ENCODE measurements at regions not wholly inside any gene's neighbourhood (a gene's known extent, or its start where the extent isn't known, plus 50 kb on each side); places are given as distances from the start of the nearest gene placed in this dataset.

DNA sequence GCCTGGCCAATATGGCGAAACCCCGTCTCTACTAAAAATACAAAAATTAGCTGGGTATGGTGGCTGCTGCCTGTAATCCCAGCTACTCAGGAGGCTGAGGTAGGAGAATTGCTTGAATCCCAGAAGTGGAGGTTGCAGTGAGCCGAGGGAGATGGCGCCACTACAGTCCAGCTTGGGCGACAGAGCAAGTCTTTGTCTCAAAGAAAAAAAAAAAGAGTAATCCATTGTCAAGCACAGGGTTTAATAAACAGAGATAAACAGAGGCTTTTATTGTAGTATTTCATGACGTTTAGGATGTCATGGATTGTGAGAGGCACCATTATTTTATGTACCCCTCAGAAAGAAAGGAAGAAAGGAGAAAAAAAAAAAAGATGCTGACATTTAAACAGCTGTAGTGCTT is 75.2 kb upstream of the RNU2-1 start:
- TF ChIP-seq CREB1 (CRISPR knock-in tag; IDR thresholded peaks at IDR 0.05) (no peak), NFATC4 (CRISPR knock-in tag; IDR thresholded peaks at IDR 0.05) (no peak), TEAD4 (CRISPR knock-in tag; IDR thresholded peaks at IDR 0.05) (no peak), FOXK1 (CRISPR knock-in tag; IDR thresholded peaks at IDR 0.05) (no peak), ETV6 (CRISPR knock-in tag; IDR thresholded peaks at IDR 0.05) (no peak), ZNF317 (CRISPR knock-in tag; IDR thresholded peaks at IDR 0.05; ENCODE audit: borderline replicate concordance, low read depth) (no peak), FOXJ3 (CRISPR knock-in tag; IDR thresholded peaks at IDR 0.05; ENCODE audit: borderline replicate concordance) (no peak)
- TF ChIP-seq, protein P1, sequence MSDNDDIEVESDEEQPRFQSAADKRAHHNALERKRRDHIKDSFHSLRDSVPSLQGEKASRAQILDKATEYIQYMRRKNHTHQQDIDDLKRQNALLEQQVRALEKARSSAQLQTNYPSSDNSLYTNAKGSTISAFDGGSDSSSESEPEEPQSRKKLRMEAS (CRISPR knock-in tag; IDR thresholded peaks at IDR 0.05): no peak
- TF ChIP-seq, protein P2, sequence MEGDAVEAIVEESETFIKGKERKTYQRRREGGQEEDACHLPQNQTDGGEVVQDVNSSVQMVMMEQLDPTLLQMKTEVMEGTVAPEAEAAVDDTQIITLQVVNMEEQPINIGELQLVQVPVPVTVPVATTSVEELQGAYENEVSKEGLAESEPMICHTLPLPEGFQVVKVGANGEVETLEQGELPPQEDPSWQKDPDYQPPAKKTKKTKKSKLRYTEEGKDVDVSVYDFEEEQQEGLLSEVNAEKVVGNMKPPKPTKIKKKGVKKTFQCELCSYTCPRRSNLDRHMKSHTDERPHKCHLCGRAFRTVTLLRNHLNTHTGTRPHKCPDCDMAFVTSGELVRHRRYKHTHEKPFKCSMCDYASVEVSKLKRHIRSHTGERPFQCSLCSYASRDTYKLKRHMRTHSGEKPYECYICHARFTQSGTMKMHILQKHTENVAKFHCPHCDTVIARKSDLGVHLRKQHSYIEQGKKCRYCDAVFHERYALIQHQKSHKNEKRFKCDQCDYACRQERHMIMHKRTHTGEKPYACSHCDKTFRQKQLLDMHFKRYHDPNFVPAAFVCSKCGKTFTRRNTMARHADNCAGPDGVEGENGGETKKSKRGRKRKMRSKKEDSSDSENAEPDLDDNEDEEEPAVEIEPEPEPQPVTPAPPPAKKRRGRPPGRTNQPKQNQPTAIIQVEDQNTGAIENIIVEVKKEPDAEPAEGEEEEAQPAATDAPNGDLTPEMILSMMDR (IDR thresholded peaks at IDR 0.05): no peak
- TF ChIP-seq, protein P3, sequence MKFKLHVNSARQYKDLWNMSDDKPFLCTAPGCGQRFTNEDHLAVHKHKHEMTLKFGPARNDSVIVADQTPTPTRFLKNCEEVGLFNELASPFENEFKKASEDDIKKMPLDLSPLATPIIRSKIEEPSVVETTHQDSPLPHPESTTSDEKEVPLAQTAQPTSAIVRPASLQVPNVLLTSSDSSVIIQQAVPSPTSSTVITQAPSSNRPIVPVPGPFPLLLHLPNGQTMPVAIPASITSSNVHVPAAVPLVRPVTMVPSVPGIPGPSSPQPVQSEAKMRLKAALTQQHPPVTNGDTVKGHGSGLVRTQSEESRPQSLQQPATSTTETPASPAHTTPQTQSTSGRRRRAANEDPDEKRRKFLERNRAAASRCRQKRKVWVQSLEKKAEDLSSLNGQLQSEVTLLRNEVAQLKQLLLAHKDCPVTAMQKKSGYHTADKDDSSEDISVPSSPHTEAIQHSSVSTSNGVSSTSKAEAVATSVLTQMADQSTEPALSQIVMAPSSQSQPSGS (CRISPR knock-in tag; IDR thresholded peaks at IDR 0.05; ENCODE audit: borderline replicate concordance, low read depth): no peak
- TF ChIP-seq, protein P4, sequence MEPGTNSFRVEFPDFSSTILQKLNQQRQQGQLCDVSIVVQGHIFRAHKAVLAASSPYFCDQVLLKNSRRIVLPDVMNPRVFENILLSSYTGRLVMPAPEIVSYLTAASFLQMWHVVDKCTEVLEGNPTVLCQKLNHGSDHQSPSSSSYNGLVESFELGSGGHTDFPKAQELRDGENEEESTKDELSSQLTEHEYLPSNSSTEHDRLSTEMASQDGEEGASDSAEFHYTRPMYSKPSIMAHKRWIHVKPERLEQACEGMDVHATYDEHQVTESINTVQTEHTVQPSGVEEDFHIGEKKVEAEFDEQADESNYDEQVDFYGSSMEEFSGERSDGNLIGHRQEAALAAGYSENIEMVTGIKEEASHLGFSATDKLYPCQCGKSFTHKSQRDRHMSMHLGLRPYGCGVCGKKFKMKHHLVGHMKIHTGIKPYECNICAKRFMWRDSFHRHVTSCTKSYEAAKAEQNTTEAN (CRISPR knock-in tag; IDR thresholded peaks at IDR 0.05): no peak
